ENCODE measurements at regions not wholly inside any gene's neighbourhood (a gene's known extent, or its start where the extent isn't known, plus 50 kb on each side); places are given as distances from the start of the nearest gene placed in this dataset.

GRCh38 chr5:3734632-3735031 is 139.0 kb downstream of the IRX1 start:
- no peak for DNase-seq (ENCODE audit: low read depth in 3 of 3, low spot score in 1 of 3)

- no peak for DNase-seq (ENCODE audit: low read depth in 3 of 3, low spot score in 1 of 3)
These were observed 140.8 kb downstream of the IRX1 start for GRCh38 chr5:3736466-3736865.

GRCh38 chr5:3736926-3737325 is 141.3 kb downstream of the IRX1 start:
- DNase-seq (ENCODE audit: low read depth in 3 of 3, low spot score in 1 of 3), result no peak

GRCh38 chr5:3738919-3739318 is 143.3 kb downstream of the IRX1 start:
- DNase-seq (ENCODE audit: low read depth in 3 of 3, low spot score in 1 of 3), result no peak

- DNase-seq (ENCODE audit: low read depth in 3 of 3, low spot score in 1 of 3), result no peak
These were observed 145.1 kb downstream of the IRX1 start for GRCh38 chr5:3740546-3741373.

GRCh38 chr5:3741374-3741770 is 145.7 kb downstream of the IRX1 start:
- DNase-seq (ENCODE audit: low read depth in 3 of 3, low spot score in 1 of 3), result no peak

- DNase-seq (ENCODE audit: low read depth in 3 of 3, low spot score in 1 of 3), result no peak
These were observed 147.1 kb downstream of the IRX1 start for GRCh38 chr5:3742750-3743149.

- DNase-seq (ENCODE audit: low read depth in 3 of 3, low spot score in 1 of 3), result no peak
These were observed 156.2 kb downstream of the IRX1 start for GRCh38 chr5:3751846-3752245.

- DNase-seq (ENCODE audit: low read depth in 3 of 3, low spot score in 1 of 3), result no peak
These were observed 182.4 kb downstream of the IRX1 start for GRCh38 chr5:3778000-3778550.

- no peak for DNase-seq (ENCODE audit: low read depth in 3 of 3, low spot score in 1 of 3)
These were observed 183.3 kb downstream of the IRX1 start for GRCh38 chr5:3778945-3779344.

- DNase-seq (ENCODE audit: low read depth in 3 of 3, low spot score in 1 of 3), result no peak
These were observed 184.6 kb downstream of the IRX1 start for GRCh38 chr5:3780278-3780677.

- DNase-seq (ENCODE audit: low read depth in 3 of 3, low spot score in 1 of 3), result no peak
These were observed 185.3 kb downstream of the IRX1 start for GRCh38 chr5:3780907-3781306.

- no peak for DNase-seq (ENCODE audit: low read depth in 3 of 3, low spot score in 1 of 3)
These were observed 189.2 kb downstream of the IRX1 start for GRCh38 chr5:3784854-3785253.

GRCh38 chr5:3786165-3786564 is 190.5 kb downstream of the IRX1 start:
- no peak for DNase-seq (ENCODE audit: low read depth in 3 of 3, low spot score in 1 of 3)

GRCh38 chr5:3786891-3787430 is 191.3 kb downstream of the IRX1 start:
- DNase-seq (ENCODE audit: low read depth in 3 of 3, low spot score in 1 of 3), result no peak

GRCh38 chr5:3787604-3788003 is 192.0 kb downstream of the IRX1 start:
- no peak for DNase-seq (ENCODE audit: low read depth in 3 of 3, low spot score in 1 of 3)

- no peak for DNase-seq (ENCODE audit: low read depth in 3 of 3, low spot score in 1 of 3)
These were observed 194.0 kb downstream of the IRX1 start for GRCh38 chr5:3789519-3790193.

- DNase-seq (ENCODE audit: low read depth in 3 of 3, low spot score in 1 of 3), result no peak
These were observed 197.5 kb downstream of the IRX1 start for GRCh38 chr5:3793162-3793561.

- no peak for DNase-seq (ENCODE audit: low read depth in 3 of 3, low spot score in 1 of 3)
These were observed 199.0 kb downstream of the IRX1 start for GRCh38 chr5:3794611-3795010.

GRCh38 chr5:3796736-3797135 is 201.1 kb downstream of the IRX1 start:
- no peak for DNase-seq (ENCODE audit: low read depth in 3 of 3, low spot score in 1 of 3)

- no peak for DNase-seq (ENCODE audit: low read depth in 3 of 3, low spot score in 1 of 3)
These were observed 206.3 kb downstream of the IRX1 start for GRCh38 chr5:3801967-3802366.

- no peak for DNase-seq (ENCODE audit: low read depth in 3 of 3, low spot score in 1 of 3)
These were observed 213.8 kb downstream of the IRX1 start for GRCh38 chr5:3809455-3809854.
